H9 (cell line): ENCODE measurements at regions not wholly inside any gene's neighbourhood (a gene's known extent, or its start where the extent isn't known, plus 50 kb on each side); places are given as distances from the start of the nearest gene placed in this dataset.

Experiments used
- DNase-seq: peaks from one replicate; pipeline ENCODE4 v3.0.0-alpha.2; 2017
- H2AFZ ChIP-seq: one replicate; pipeline ENCODE4 v1.6.1; 2013; ENCODE audit warnings: mild to moderate bottlenecking, low read length, control low read depth, moderate library complexity
- H2AK5ac ChIP-seq: 2 replicates; pipeline ENCODE4 v1.6.1; 2013; ENCODE audit warnings: low read length, control low read depth, mixed read lengths; ENCODE audit not compliant: insufficient read length
- H2BK120ac ChIP-seq: one replicate; pipeline ENCODE4 v1.6.1; 2013; ENCODE audit warnings: low read depth, mild to moderate bottlenecking, low read length, control low read depth, inconsistent platforms; ENCODE audit not compliant: poor library complexity, severe bottlenecking
- H2BK12ac ChIP-seq: 2 replicates; pipeline ENCODE4 v1.6.1; 2013; ENCODE audit warnings: low read length, control low read depth, mixed read lengths, low read depth; ENCODE audit not compliant: insufficient read length
- H2BK15ac ChIP-seq: 2 replicates; pipeline ENCODE4 v1.6.1; 2013; ENCODE audit warnings: low read depth, low read length, control low read depth
- H2BK20ac ChIP-seq: one replicate; pipeline ENCODE4 v1.6.1; 2013; ENCODE audit warnings: low read depth, mild to moderate bottlenecking, low read length, control low read depth, inconsistent platforms; ENCODE audit not compliant: poor library complexity, severe bottlenecking
- H2BK5ac ChIP-seq: 2 replicates; pipeline ENCODE4 v1.6.1; 2013; ENCODE audit warnings: low read length, control low read depth, mixed read lengths; ENCODE audit not compliant: insufficient read length
- H3K14ac ChIP-seq: 2 replicates; pipeline ENCODE4 v1.6.1; 2013; ENCODE audit warnings: low read length, control low read depth; ENCODE audit not compliant: insufficient read depth
- H3K18ac ChIP-seq: 2 replicates; pipeline ENCODE4 v1.6.1; 2013; ENCODE audit warnings: low read depth, mild to moderate bottlenecking, mixed read lengths, low read length, control low read depth; ENCODE audit not compliant: insufficient read length
- H3K23ac ChIP-seq: 2 replicates; pipeline ENCODE4 v1.6.1; 2013; ENCODE audit warnings: low read length, control low read depth, mixed read lengths, low read depth; ENCODE audit not compliant: insufficient read length
- H3K23me2 ChIP-seq: 2 replicates; pipeline ENCODE4 v1.6.1; 2013; ENCODE audit warnings: low read depth, mild to moderate bottlenecking, mixed read lengths, low read length, control low read depth; ENCODE audit not compliant: insufficient read length, poor library complexity, severe bottlenecking
- H3K27ac ChIP-seq: 2 replicates; pipeline ENCODE4 v1.5.1; 2013; ENCODE audit warnings: low read length, control low read depth, mixed read lengths, low read depth; ENCODE audit not compliant: insufficient read length
- H3K27me3 ChIP-seq: 2 replicates; pipeline ENCODE4 v1.6.1; 2013; ENCODE audit warnings: low read length, control low read depth, inconsistent platforms; ENCODE audit not compliant: insufficient read depth
- H3K4ac ChIP-seq: 2 replicates; pipeline ENCODE4 v1.6.1; 2013; ENCODE audit warnings: low read depth, mild to moderate bottlenecking, control low read depth, inconsistent platforms, low read length, moderate library complexity
- H3K4me1 ChIP-seq: 2 replicates; pipeline ENCODE4 v1.6.1; 2013; ENCODE audit warnings: low read length, control low read depth, inconsistent platforms; ENCODE audit not compliant: insufficient read depth
- H3K4me2 ChIP-seq: 2 replicates; pipeline ENCODE4 v1.6.1; 2013; ENCODE audit warnings: low read length, control low read depth, mixed read lengths; ENCODE audit not compliant: insufficient read length, insufficient read depth
- H3K56ac ChIP-seq: 2 replicates; pipeline ENCODE4 v1.6.1; 2013; ENCODE audit warnings: low read depth, mild to moderate bottlenecking, mixed read lengths, low read length, control low read depth; ENCODE audit not compliant: insufficient read length
- H3K79me1 ChIP-seq: 2 replicates; pipeline ENCODE4 v1.6.1; 2013; ENCODE audit warnings: low read depth, mild to moderate bottlenecking, moderate library complexity, low read length, control low read depth, inconsistent platforms; ENCODE audit not compliant: insufficient read depth, poor library complexity, severe bottlenecking
- H3K79me2 ChIP-seq: 2 replicates; pipeline ENCODE4 v1.6.1; 2013; ENCODE audit warnings: low read length, control low read depth, inconsistent platforms; ENCODE audit not compliant: insufficient read depth
- H3K9ac ChIP-seq: 2 replicates; pipeline ENCODE4 v1.6.1; 2013; ENCODE audit warnings: low read length, control low read depth, mixed read lengths; ENCODE audit not compliant: insufficient read length; ENCODE audit errors: extremely low read depth
- H3K9me3 ChIP-seq: one replicate; pipeline ENCODE4 v1.6.1; 2013; ENCODE audit warnings: low read depth, low read length, inconsistent platforms; ENCODE audit not compliant: control insufficient read depth
- H3T11ph ChIP-seq: one replicate; pipeline ENCODE4 v1.6.1; 2013; ENCODE audit warnings: mild to moderate bottlenecking, low read length, control low read depth, inconsistent platforms
- H4K20me1 ChIP-seq: one replicate; pipeline ENCODE4 v1.6.1; 2013; ENCODE audit not compliant: control insufficient read depth, insufficient read length, insufficient read depth
- H4K5ac ChIP-seq: 2 replicates; pipeline ENCODE4 v1.6.1; 2013; ENCODE audit warnings: low read depth, mild to moderate bottlenecking, mixed read lengths, low read length, control low read depth; ENCODE audit not compliant: insufficient read length
- H4K8ac ChIP-seq: replicated peaks from 2 replicates; pipeline ENCODE4 v1.6.1; 2013; ENCODE audit warnings: low read length, control low read depth, mixed read lengths, low read depth; ENCODE audit not compliant: insufficient read length
- H4K91ac ChIP-seq: 2 replicates; pipeline ENCODE4 v1.6.1; 2013; ENCODE audit warnings: low read depth, mild to moderate bottlenecking, moderate library complexity, mixed read lengths, low read length, control low read depth; ENCODE audit not compliant: insufficient read length
- H3K27ac Mint-ChIP-seq, 3 experiments: 2 replicates in 2 of 3; 3 replicates in 1 of 3; pipeline ENCODE4 v1.8.0; 2020 to 2021; ENCODE audit warnings: mixed read lengths in 3 of 3, mild to moderate bottlenecking in 1 of 3, moderate library complexity in 1 of 3
- H3K27me3 Mint-ChIP-seq: 2 replicates; pipeline ENCODE4 v1.8.0; 2021; ENCODE audit warnings: low read depth, mild to moderate bottlenecking, moderate library complexity, mixed read lengths
- H3K36me3 Mint-ChIP-seq, 3 experiments: 2 replicates in 2 of 3; 3 replicates in 1 of 3; pipeline ENCODE4 v1.8.0; 2020 to 2021; ENCODE audit warnings: low read depth in 3 of 3, mixed read lengths in 3 of 3; ENCODE audit not compliant: insufficient read depth in 1 of 3
- H3K4me1 Mint-ChIP-seq, 2 experiments: 2 replicates each; pipeline ENCODE4 v1.8.0; 2020; ENCODE audit warnings: mixed read lengths in 2 of 2
- H3K4me3 Mint-ChIP-seq, 2 experiments: 2 replicates in 1 of 2; 3 replicates in 1 of 2; pipeline ENCODE4 v1.8.0; 2020 to 2021; ENCODE audit warnings: mild to moderate bottlenecking in 2 of 2, mixed read lengths in 2 of 2, moderate library complexity in 1 of 2
- H3K9me3 Mint-ChIP-seq, 2 experiments: 2 replicates in 1 of 2; 3 replicates in 1 of 2; pipeline ENCODE4 v1.8.0; 2020; ENCODE audit warnings: mild to moderate bottlenecking in 2 of 2, mixed read lengths in 2 of 2, moderate library complexity in 1 of 2
- CTCF ChIP-seq: fragments of 200-600 bp; sonication (generic); conservative IDR thresholded peaks from 3 replicates; pipeline ENCODE4 v1.8.0; 2021; ENCODE audit warnings: antibody characterized with exemption, mild to moderate bottlenecking
- WGBS: extraction: QIAGEN DNeasy Blood & Tissue Kit; methylation state at CpG from one replicate; pipeline ENCODE4 v1.1.7; 2013; ENCODE audit warnings: missing lambda C conversion rate, low lambda C conversion rate, mixed read lengths; ENCODE audit not compliant: insufficient read length; ENCODE audit errors: extremely low coverage; 5-methylcytosine and 5-hydroxymethylcytosine counted together

DNA sequence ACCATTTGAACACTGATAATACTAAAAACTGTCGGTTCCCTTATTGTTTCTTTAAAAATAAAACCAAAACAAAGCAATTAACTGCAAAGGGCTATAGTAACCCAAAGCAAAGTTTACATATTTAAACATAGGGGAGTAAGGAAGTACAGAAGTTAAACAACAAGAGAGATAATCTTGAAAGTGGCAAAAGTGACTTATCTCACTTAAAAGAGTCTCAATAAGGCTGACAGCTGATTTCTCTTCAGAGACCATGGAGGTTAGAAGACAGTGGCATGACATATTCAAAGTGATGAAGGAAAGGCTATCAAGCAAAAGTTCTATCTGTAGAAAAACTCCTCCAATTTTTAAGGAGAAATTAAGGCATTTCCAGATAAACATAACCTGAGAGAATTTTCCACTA, 233.5 kb upstream of the HDAC9 start:
- H4K91ac ChIP-seq, result no peak overlapping the region
- H3K9me3 Mint-ChIP-seq, result peaks cover 8 to 9% of the 10 kb centered on the region in 2 experiments; a peak in 4 of 5 replicates
- no peaks in the 10 kb centered on the region for H3K4me1 Mint-ChIP-seq
- H3K27ac ChIP-seq, result no peak overlapping the region
- TF ChIP-seq CTCF, result no peak
- H3K18ac ChIP-seq, result no peak overlapping the region
- H3K23me2 ChIP-seq, result no peaks in the 10 kb centered on the region
- H4K20me1 ChIP-seq, result no peaks in the 10 kb centered on the region
- H3K56ac ChIP-seq, result no peak overlapping the region
- no peak overlapping the region for H3K9ac ChIP-seq
- H2BK20ac ChIP-seq, result no peak overlapping the region
- no peak overlapping the region for H3K14ac ChIP-seq
- H3K4me3 Mint-ChIP-seq, result no peak overlapping the region
- no peaks in the 10 kb centered on the region for H3K79me1 ChIP-seq
- H2AFZ ChIP-seq, result no peak overlapping the region
- H3K9me3 ChIP-seq, result no peaks in the 10 kb centered on the region
- no peaks in the 10 kb centered on the region for H3K27me3 ChIP-seq
- H2BK12ac ChIP-seq, result no peak overlapping the region
- no peaks in the 10 kb centered on the region for H3K79me2 ChIP-seq
- no peak overlapping the region for H2BK15ac ChIP-seq
- WGBS, result no CpG with 5 or more reads among the region's 1 CpG
- H3T11ph ChIP-seq, result no peak overlapping the region
- no peak overlapping the region for H2BK5ac ChIP-seq
- no peak overlapping the region for H3K27ac Mint-ChIP-seq
- no peak overlapping the region for H4K8ac ChIP-seq
- no peak overlapping the region for H3K4ac ChIP-seq
- H3K4me2 ChIP-seq, result no peak overlapping the region
- no peaks in the 10 kb centered on the region for H3K27me3 Mint-ChIP-seq
- H2AK5ac ChIP-seq, result no peak overlapping the region
- no peak overlapping the region for H3K23ac ChIP-seq
- DNase-seq, result no peak
- H3K36me3 Mint-ChIP-seq, result no peaks in the 10 kb centered on the region
- no peak overlapping the region for H4K5ac ChIP-seq
- H2BK120ac ChIP-seq, result no peak overlapping the region
- H3K4me1 ChIP-seq, result no peaks in the 10 kb centered on the region
